ENCODE measurements at regions not wholly inside any gene's neighbourhood (a gene's known extent, or its start where the extent isn't known, plus 50 kb on each side); places are given as distances from the start of the nearest gene placed in this dataset.

DNA sequence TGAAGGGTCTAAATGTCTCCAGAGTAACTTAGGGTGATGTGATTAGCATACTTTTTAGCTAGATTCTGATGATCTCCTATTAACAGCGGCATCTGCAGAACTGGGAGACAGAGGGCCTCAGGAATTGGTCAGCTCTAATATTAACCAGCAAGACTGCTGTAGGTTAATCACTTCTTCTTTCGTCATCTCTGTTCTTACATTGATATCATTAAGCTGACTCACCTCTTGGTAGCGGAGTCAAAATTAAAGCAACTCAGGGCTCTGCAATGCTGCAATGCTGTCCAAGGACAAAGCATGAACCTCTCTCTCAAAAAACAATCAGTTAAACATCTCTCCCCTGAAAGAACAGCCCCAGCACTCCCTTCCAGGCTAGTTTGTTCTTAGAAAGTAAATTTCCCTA lies 57.5 kb upstream of the TRA2B start:
- TF ChIP-seq, protein P1, sequence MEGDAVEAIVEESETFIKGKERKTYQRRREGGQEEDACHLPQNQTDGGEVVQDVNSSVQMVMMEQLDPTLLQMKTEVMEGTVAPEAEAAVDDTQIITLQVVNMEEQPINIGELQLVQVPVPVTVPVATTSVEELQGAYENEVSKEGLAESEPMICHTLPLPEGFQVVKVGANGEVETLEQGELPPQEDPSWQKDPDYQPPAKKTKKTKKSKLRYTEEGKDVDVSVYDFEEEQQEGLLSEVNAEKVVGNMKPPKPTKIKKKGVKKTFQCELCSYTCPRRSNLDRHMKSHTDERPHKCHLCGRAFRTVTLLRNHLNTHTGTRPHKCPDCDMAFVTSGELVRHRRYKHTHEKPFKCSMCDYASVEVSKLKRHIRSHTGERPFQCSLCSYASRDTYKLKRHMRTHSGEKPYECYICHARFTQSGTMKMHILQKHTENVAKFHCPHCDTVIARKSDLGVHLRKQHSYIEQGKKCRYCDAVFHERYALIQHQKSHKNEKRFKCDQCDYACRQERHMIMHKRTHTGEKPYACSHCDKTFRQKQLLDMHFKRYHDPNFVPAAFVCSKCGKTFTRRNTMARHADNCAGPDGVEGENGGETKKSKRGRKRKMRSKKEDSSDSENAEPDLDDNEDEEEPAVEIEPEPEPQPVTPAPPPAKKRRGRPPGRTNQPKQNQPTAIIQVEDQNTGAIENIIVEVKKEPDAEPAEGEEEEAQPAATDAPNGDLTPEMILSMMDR (conservative IDR thresholded peaks at IDR 0.05; ENCODE audit: low read depth, low read length), result no peak
- no peak for TF ChIP-seq EZH2 (IDR thresholded peaks at IDR 0.05; ENCODE audit: low read length, unreplicated experiment)

Data from PC-3 (cell line).